CD14-positive monocyte (primary cell): ENCODE measurements at regions not wholly inside any gene's neighbourhood (a gene's known extent, or its start where the extent isn't known, plus 50 kb on each side); places are given as distances from the start of the nearest gene placed in this dataset.

ENCODE experiments used
- DNase-seq, 3 donors: peaks; one replicate each; pipeline ENCODE4 v3.0.0-alpha.2; 2011 to 2022
- H2AFZ ChIP-seq: 2 replicates; pipeline ENCODE4 v1.6.0; 2012; ENCODE audit warnings: mild to moderate bottlenecking, low read depth, low read length, inconsistent platforms; ENCODE audit not compliant: insufficient read depth, poor library complexity, severe bottlenecking
- H3K27ac ChIP-seq, 2 donors: 1 replicate in 1 of 2; 2 replicates in 1 of 2; pipeline ENCODE4 v1.5.1; 2012 to 2013; ENCODE audit warnings: low read length in 2 of 2, control low read depth in 1 of 2, inconsistent platforms in 1 of 2, low read depth in 1 of 2, mild to moderate bottlenecking in 1 of 2
- H3K27me3 ChIP-seq, 2 donors: one replicate each; pipeline versions ENCODE4 v1.6.0 to v1.6.1; 2011 to 2013; ENCODE audit warnings: low read length in 2 of 2; ENCODE audit not compliant: control insufficient read depth in 2 of 2, insufficient read depth in 2 of 2
- H3K36me3 ChIP-seq, 2 donors: replicated peaks in 1 of 2; 1 replicate in 1 of 2; 2 replicates in 1 of 2; pipeline versions ENCODE4 v1.5.1 to v1.6.1; 2012 to 2013; ENCODE audit warnings: low read length in 2 of 2, control low read depth in 1 of 2, inconsistent platforms in 1 of 2, mild to moderate bottlenecking in 1 of 2; ENCODE audit not compliant: insufficient read depth in 2 of 2, control insufficient read depth in 1 of 2
- H3K4me1 ChIP-seq, 2 donors: 1 replicate in 1 of 2; 2 replicates in 1 of 2; pipeline versions ENCODE4 v1.5.1 to v1.6.1; 2012 to 2013; ENCODE audit warnings: low read length in 2 of 2, control low read depth in 1 of 2, inconsistent platforms in 1 of 2, mild to moderate bottlenecking in 1 of 2, moderate library complexity in 1 of 2; ENCODE audit not compliant: insufficient read depth in 2 of 2, control insufficient read depth in 1 of 2
- H3K4me2 ChIP-seq: replicated peaks from 2 replicates; pipeline ENCODE3; 2012; ENCODE audit warnings: low read length, moderate library complexity, mild to moderate bottlenecking; ENCODE audit not compliant: poor library complexity, severe bottlenecking; ENCODE audit errors: extremely low read depth
- H3K4me3 ChIP-seq, 3 experiments: fragments of 200-600 bp in 1 of 3; sonication (generic) in 1 of 3; replicated peaks in 1 of 3; 1 replicate in 2 of 3; 2 replicates in 1 of 3; pipeline ENCODE4 v1.5.1; 2011 to 2013; ENCODE audit warnings: low read length in 3 of 3, mild to moderate bottlenecking in 3 of 3, control low read depth in 2 of 3, low read depth in 2 of 3, inconsistent platforms in 1 of 3, moderate library complexity in 1 of 3
- H3K79me2 ChIP-seq: 2 replicates; pipeline ENCODE4 v1.6.0; 2012; ENCODE audit warnings: mild to moderate bottlenecking, control low read depth, inconsistent platforms, low read length, moderate library complexity; ENCODE audit not compliant: insufficient read depth
- H3K9ac ChIP-seq: 2 replicates; pipeline ENCODE4 v1.6.0; 2017; ENCODE audit warnings: low read length, mild to moderate bottlenecking; ENCODE audit not compliant: insufficient read depth, poor library complexity, severe bottlenecking
- H3K9me3 ChIP-seq, 2 donors: replicated peaks in 1 of 2; 1 replicate in 1 of 2; 2 replicates in 1 of 2; pipeline versions ENCODE4 v1.5.1 to v1.6.1; 2012 to 2013; ENCODE audit warnings: low read length in 2 of 2, control low read depth in 1 of 2; ENCODE audit not compliant: control insufficient read depth in 1 of 2, insufficient read depth in 1 of 2
- H4K20me1 ChIP-seq: 2 replicates; pipeline ENCODE4 v1.6.0; 2012; ENCODE audit warnings: mild to moderate bottlenecking, low read length, control low read depth, moderate library complexity; ENCODE audit not compliant: insufficient read depth
- H3K27ac Mint-ChIP-seq, 7 donors: one replicate each; pipeline ENCODE4 v1.8.0; 2020; ENCODE audit warnings: mild to moderate bottlenecking in 7 of 7, mixed read lengths in 7 of 7, moderate library complexity in 6 of 7, inconsistent platforms in 2 of 7
- H3K27me3 Mint-ChIP-seq, 3 donors: one replicate each; pipeline ENCODE4 v1.8.0; 2021 to 2022; ENCODE audit warnings: low read depth in 3 of 3, mild to moderate bottlenecking in 3 of 3, mixed read lengths in 3 of 3, moderate library complexity in 3 of 3, inconsistent platforms in 1 of 3
- H3K36me3 Mint-ChIP-seq, 2 donors: one replicate each; pipeline ENCODE4 v1.8.0; 2020; ENCODE audit warnings: mixed read lengths in 2 of 2, inconsistent platforms in 1 of 2, mild to moderate bottlenecking in 1 of 2
- H3K4me1 Mint-ChIP-seq: one replicate; pipeline ENCODE4 v1.8.0; 2020; ENCODE audit warnings: mild to moderate bottlenecking, mixed read lengths
- H3K4me3 Mint-ChIP-seq, 2 donors: one replicate each; pipeline ENCODE4 v1.8.0; 2020; ENCODE audit warnings: mild to moderate bottlenecking in 2 of 2, mixed read lengths in 2 of 2, moderate library complexity in 1 of 2
- H3K9me3 Mint-ChIP-seq, 7 donors: one replicate each; pipeline ENCODE4 v1.8.0; 2020 to 2022; ENCODE audit warnings: mixed read lengths in 7 of 7, mild to moderate bottlenecking in 6 of 7, moderate library complexity in 6 of 7, inconsistent platforms in 2 of 7
- WGBS: methylation state at CpG from one replicate; pipeline ENCODE4 v1.1.5; 2013; ENCODE audit warnings: missing lambda C conversion rate; ENCODE audit not compliant: insufficient coverage; 5-methylcytosine and 5-hydroxymethylcytosine counted together
- intact Hi-C, 2 donors: fragments of 100-400 bp; cut with micrococcal nuclease; formaldehyde crosslinking; loops; one replicate each; pipeline versions ENCODE4 v1.15.0 to v1.15.1; 2023
- TF ChIP-seq, protein P1 (sequence below): fragments of 200-600 bp; IDR thresholded peaks from one replicate; pipeline ENCODE4 v1.8.0; 2022; ENCODE audit warnings: antibody characterized with exemption, mild to moderate bottlenecking

GRCh38 chr16:9449597-9449996, 358.2 kb downstream of the HAPSTR1 start:
- TF ChIP-seq, protein P1, sequence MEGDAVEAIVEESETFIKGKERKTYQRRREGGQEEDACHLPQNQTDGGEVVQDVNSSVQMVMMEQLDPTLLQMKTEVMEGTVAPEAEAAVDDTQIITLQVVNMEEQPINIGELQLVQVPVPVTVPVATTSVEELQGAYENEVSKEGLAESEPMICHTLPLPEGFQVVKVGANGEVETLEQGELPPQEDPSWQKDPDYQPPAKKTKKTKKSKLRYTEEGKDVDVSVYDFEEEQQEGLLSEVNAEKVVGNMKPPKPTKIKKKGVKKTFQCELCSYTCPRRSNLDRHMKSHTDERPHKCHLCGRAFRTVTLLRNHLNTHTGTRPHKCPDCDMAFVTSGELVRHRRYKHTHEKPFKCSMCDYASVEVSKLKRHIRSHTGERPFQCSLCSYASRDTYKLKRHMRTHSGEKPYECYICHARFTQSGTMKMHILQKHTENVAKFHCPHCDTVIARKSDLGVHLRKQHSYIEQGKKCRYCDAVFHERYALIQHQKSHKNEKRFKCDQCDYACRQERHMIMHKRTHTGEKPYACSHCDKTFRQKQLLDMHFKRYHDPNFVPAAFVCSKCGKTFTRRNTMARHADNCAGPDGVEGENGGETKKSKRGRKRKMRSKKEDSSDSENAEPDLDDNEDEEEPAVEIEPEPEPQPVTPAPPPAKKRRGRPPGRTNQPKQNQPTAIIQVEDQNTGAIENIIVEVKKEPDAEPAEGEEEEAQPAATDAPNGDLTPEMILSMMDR = no peak

DNA sequence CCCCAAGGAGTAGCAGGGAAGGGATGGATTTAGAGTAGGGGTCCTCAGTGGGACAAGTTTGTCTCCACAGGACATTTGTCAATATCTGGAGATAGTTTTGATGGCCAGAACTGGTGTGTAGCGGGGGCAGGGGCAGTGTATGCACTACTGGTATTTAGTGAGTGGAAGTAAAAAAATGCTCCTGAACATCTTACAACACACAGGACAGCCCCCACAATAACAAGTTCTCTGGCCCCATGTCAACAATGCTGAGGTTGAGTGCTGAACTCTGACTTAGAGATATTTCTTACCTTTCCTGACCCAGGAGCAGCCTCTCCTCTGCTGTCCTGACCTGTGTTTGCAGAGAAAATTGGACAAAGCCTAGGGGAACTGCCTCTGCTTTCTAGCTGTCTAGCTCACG, 365.8 kb downstream of the HAPSTR1 start:
- Histone ChIP-seq H3K9me3 (peaks cover 0 to 12% of the 10 kb centered on the region in 2 donors), H3K79me2 (no peaks in the 10 kb centered on the region), H4K20me1 (no peaks in the 10 kb centered on the region), H3K27ac (no peak overlapping the region), H3K4me2 (no peak overlapping the region), H3K27me3 (no peaks in the 10 kb centered on the region), H3K9ac (no peak overlapping the region), H3K4me1 (no peaks in the 10 kb centered on the region), H2AFZ (no peak overlapping the region), H3K36me3 (no peaks in the 10 kb centered on the region), H3K4me3 (no peak overlapping the region)
- Mint-ChIP-seq H3K4me3 (no peak overlapping the region), H3K27me3 (no peaks in the 10 kb centered on the region), H3K27ac (no peak overlapping the region), H3K4me1 (no peaks in the 10 kb centered on the region), H3K9me3 (peaks cover 6 to 12% (median 9%) of the 10 kb centered on the region in 7 donors), H3K36me3 (no peaks in the 10 kb centered on the region)
- intact Hi-C loops = no loop called here
- TF ChIP-seq, protein P1 = no peak
- no peak for DNase-seq
- 40% methylated on average over 1 of the region's 2 CpGs for WGBS

More at GRCh38 chr16:9449597-9449996, 358.2 kb downstream of the HAPSTR1 start:
- H3K4me2 ChIP-seq = no peak overlapping the region
- H3K27ac ChIP-seq = no peak overlapping the region
- no peak for DNase-seq
- Mint-ChIP-seq H3K27ac (no peak overlapping the region), H3K9me3 (peaks cover 5 to 15% (median 10%) of the 10 kb centered on the region in 7 donors), H3K4me3 (no peak overlapping the region), H3K27me3 (peaks cover 0 to 2% (median 2%) of the 10 kb centered on the region in 3 donors), H3K4me1 (no peaks in the 10 kb centered on the region), H3K36me3 (no peaks in the 10 kb centered on the region)
- H3K9me3 ChIP-seq = peaks cover 0 to 5% of the 10 kb centered on the region in 2 donors
- H4K20me1 ChIP-seq = no peaks in the 10 kb centered on the region
- H3K79me2 ChIP-seq = no peaks in the 10 kb centered on the region
- no peak overlapping the region for H3K4me3 ChIP-seq
- H3K9ac ChIP-seq = no peak overlapping the region
- WGBS = 100% methylated on average over 2 of the region's 3 CpGs
- H3K27me3 ChIP-seq = no peaks in the 10 kb centered on the region
- H2AFZ ChIP-seq = no peak overlapping the region
- intact Hi-C loops = no loop called here
- H3K36me3 ChIP-seq = no peaks in the 10 kb centered on the region
- H3K4me1 ChIP-seq = no peaks in the 10 kb centered on the region
